ENCODE measurements at regions not wholly inside any gene's neighbourhood (a gene's known extent, or its start where the extent isn't known, plus 50 kb on each side); places are given as distances from the start of the nearest gene placed in this dataset.

DNA sequence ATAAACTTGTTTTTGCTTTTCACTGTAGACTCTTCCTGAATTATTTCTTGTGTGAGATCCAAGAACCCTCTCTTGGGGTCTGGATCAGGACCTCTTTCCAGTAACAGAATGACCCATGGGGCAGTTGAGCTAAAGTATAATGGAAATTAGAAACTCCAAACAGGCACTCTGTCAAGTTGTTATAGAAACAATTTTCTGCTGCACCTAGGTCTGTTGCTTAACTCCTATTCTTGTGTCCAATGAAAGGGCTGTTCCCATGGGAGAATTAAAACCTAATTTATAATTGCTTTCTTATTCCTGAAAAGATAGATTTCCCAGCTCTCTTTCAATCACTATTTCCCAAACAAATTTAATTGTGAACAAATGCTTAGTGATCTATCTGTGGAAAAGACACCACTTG lies 1341.3 kb upstream of the PIK3C3 start:
- H3K79me2 ChIP-seq (ENCODE audit: control insufficient read depth, low read length) = no peaks in the 10 kb centered on the region
- no peaks in the 10 kb centered on the region for H3K9me3 ChIP-seq (ENCODE audit: control insufficient read depth, insufficient read depth, low read length)
- no peak overlapping the region for H3K27ac ChIP-seq (ENCODE audit: low read depth, low read length)
- H3K4me1 ChIP-seq (ENCODE audit: control insufficient read depth, low read length) = no peaks in the 10 kb centered on the region
- TF ChIP-seq CTCF (IDR thresholded peaks at IDR 0.05; ENCODE audit: low read depth, low read length, poor library complexity, severe bottlenecking) = no peak
- no peak for TF ChIP-seq EZH2phosphoT487 (IDR thresholded peaks at IDR 0.05; ENCODE audit: borderline replicate concordance, low read length)
- no peaks in the 10 kb centered on the region for H3K9me2 ChIP-seq (replicated peaks; ENCODE audit: control insufficient read depth, low read length)
- no peaks in the 10 kb centered on the region for H3K27me3 ChIP-seq (ENCODE audit: control insufficient read depth, low read length)
- no peak overlapping the region for H3K4me2 ChIP-seq (ENCODE audit: low read length)
- no peaks in the 10 kb centered on the region for H3F3A ChIP-seq (ENCODE audit: control insufficient read depth, insufficient read depth)
- no peak overlapping the region for H3K4me3 ChIP-seq (ENCODE audit: low read length)
- H4K20me1 ChIP-seq (ENCODE audit: control insufficient read depth, insufficient read depth, low read depth, low read length) = no peaks in the 10 kb centered on the region
- no peaks in the 10 kb centered on the region for H3K36me3 ChIP-seq (ENCODE audit: control insufficient read depth, low read length)

GRCh38 chr18:40612356-40612755 lies 1342.7 kb upstream of the PIK3C3 start:
- H4K20me1 ChIP-seq (ENCODE audit: control insufficient read depth, insufficient read depth, low read depth, low read length) = no peaks in the 10 kb centered on the region
- no peak overlapping the region for H3K27ac ChIP-seq (ENCODE audit: low read depth, low read length)
- H3F3A ChIP-seq (ENCODE audit: control insufficient read depth, insufficient read depth) = no peaks in the 10 kb centered on the region
- no peak overlapping the region for H3K4me3 ChIP-seq (ENCODE audit: low read length)
- no peaks in the 10 kb centered on the region for H3K9me3 ChIP-seq (ENCODE audit: control insufficient read depth, insufficient read depth, low read length)
- H3K27me3 ChIP-seq (ENCODE audit: control insufficient read depth, low read length) = no peaks in the 10 kb centered on the region
- H3K79me2 ChIP-seq (ENCODE audit: control insufficient read depth, low read length) = no peaks in the 10 kb centered on the region
- no peak overlapping the region for H3K4me2 ChIP-seq (ENCODE audit: low read length)
- H3K4me1 ChIP-seq (ENCODE audit: control insufficient read depth, low read length) = no peaks in the 10 kb centered on the region
- H3K36me3 ChIP-seq (ENCODE audit: control insufficient read depth, low read length) = no peaks in the 10 kb centered on the region
- no peaks in the 10 kb centered on the region for H3K9me2 ChIP-seq (replicated peaks; ENCODE audit: control insufficient read depth, low read length)
- TF ChIP-seq EZH2phosphoT487 (IDR thresholded peaks at IDR 0.05; ENCODE audit: borderline replicate concordance, low read length) (no peak), CTCF (IDR thresholded peaks at IDR 0.05; ENCODE audit: low read depth, low read length, poor library complexity, severe bottlenecking) (no peak)

DNA sequence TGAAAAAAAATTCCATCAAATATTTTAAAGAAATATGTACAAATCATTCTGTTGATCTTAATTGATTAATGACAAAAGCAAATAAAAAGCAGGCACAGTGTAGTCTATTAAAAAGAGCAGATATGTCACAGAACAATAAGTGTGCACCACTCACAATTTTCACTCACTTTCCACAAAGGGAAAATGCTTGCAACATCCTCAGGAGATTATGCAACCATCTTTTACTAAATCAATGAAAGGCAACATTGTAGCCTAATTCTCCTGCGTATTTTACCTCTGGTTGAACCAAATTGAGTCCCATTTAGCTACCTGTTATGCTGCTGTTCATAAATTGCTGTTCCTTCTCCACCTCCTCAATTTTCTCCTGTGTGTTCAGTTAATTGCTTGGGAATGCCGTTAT lies 1346.8 kb upstream of the PIK3C3 start:
- no peak overlapping the region for H3K4me3 ChIP-seq (ENCODE audit: low read length)
- TF ChIP-seq CTCF (IDR thresholded peaks at IDR 0.05; ENCODE audit: low read depth, low read length, poor library complexity, severe bottlenecking) = no peak
- no peak for TF ChIP-seq EZH2phosphoT487 (IDR thresholded peaks at IDR 0.05; ENCODE audit: borderline replicate concordance, low read length)
- H3K4me1 ChIP-seq (ENCODE audit: control insufficient read depth, low read length) = no peaks in the 10 kb centered on the region
- no peaks in the 10 kb centered on the region for H3K79me2 ChIP-seq (ENCODE audit: control insufficient read depth, low read length)
- no peaks in the 10 kb centered on the region for H4K20me1 ChIP-seq (ENCODE audit: control insufficient read depth, insufficient read depth, low read depth, low read length)
- H3K36me3 ChIP-seq (ENCODE audit: control insufficient read depth, low read length) = no peaks in the 10 kb centered on the region
- H3K9me3 ChIP-seq (ENCODE audit: control insufficient read depth, insufficient read depth, low read length) = no peaks in the 10 kb centered on the region
- H3K27ac ChIP-seq (ENCODE audit: low read depth, low read length) = no peak overlapping the region
- H3K27me3 ChIP-seq (ENCODE audit: control insufficient read depth, low read length) = no peaks in the 10 kb centered on the region
- no peaks in the 10 kb centered on the region for H3F3A ChIP-seq (ENCODE audit: control insufficient read depth, insufficient read depth)
- no peak overlapping the region for H3K4me2 ChIP-seq (ENCODE audit: low read length)
- no peaks in the 10 kb centered on the region for H3K9me2 ChIP-seq (replicated peaks; ENCODE audit: control insufficient read depth, low read length)

All from DOHH2 (cell line).